OCI-LY3 (cell line): ENCODE measurements at regions not wholly inside any gene's neighbourhood (a gene's known extent, or its start where the extent isn't known, plus 50 kb on each side); places are given as distances from the start of the nearest gene placed in this dataset.
A peak's percentile ranks its signal among the peaks of the same experiment; 100 is the strongest.
"Not testable (repeated sequence)": the region's sequence is repeated elsewhere in the genome, so short reads cannot be mapped to it uniquely, and the experiment has no call there.

ENCODE experiments used
- H2AFZ ChIP-seq: fragments of 200-600, 300-600 bp; shearing (Covaris generic); 2 replicates; pipeline ENCODE4 v1.6.0; 2014; ENCODE audit warnings: antibody characterized with exemption, low read depth, low read length
- H3K27ac ChIP-seq: fragments of 200-600, 300-600 bp; sonication (generic); 2 replicates; pipeline ENCODE4 v1.5.1; 2014; ENCODE audit warnings: mild to moderate bottlenecking, low read length, moderate library complexity, mixed read lengths
- H3K27me3 ChIP-seq: fragments of 200-600, 300-600 bp; sonication (generic); 2 replicates; pipeline ENCODE4 v1.6.1; 2014; ENCODE audit warnings: low read depth, low read length, mixed read lengths
- H3K36me3 ChIP-seq: fragments of 200-600, 300-600 bp; sonication (generic); replicated peaks from 2 replicates; pipeline ENCODE3; 2014; ENCODE audit warnings: low read depth, low read length, mixed read lengths
- H3K4me1 ChIP-seq: fragments of 300-600, 200-600 bp; sonication (generic); 2 replicates; pipeline ENCODE4 v1.6.1; 2014; ENCODE audit warnings: low read length, mixed read lengths
- H3K4me2 ChIP-seq: fragments of 200-600, 300-600 bp; sonication (generic); 2 replicates; pipeline ENCODE4 v1.6.1; 2014; ENCODE audit warnings: low read length, mixed read lengths
- H3K4me3 ChIP-seq: fragments of 300-600, 200-600 bp; sonication (generic); 2 replicates; pipeline ENCODE4 v1.5.1; 2014; ENCODE audit warnings: antibody characterized with exemption, mild to moderate bottlenecking, low read length, moderate library complexity
- H3K79me2 ChIP-seq: fragments of 300-600, 200-600 bp; shearing (Covaris generic); 2 replicates; pipeline ENCODE4 v1.6.1; 2014; ENCODE audit warnings: mild to moderate bottlenecking, low read length, mixed read lengths
- H3K9ac ChIP-seq: fragments of 300-600, 200-600 bp; shearing (Covaris generic); 2 replicates; pipeline ENCODE4 v1.6.0; 2014; ENCODE audit warnings: mild to moderate bottlenecking, low read length, moderate library complexity
- H3K9me3 ChIP-seq: fragments of 200-600, 300-600 bp; shearing (Covaris generic); 2 replicates; pipeline ENCODE4 v1.6.1; 2014; ENCODE audit warnings: low read length, mixed read lengths; ENCODE audit not compliant: insufficient read depth
- H4K20me1 ChIP-seq: fragments of 200-600, 300-600 bp; sonication (generic); 2 replicates; pipeline ENCODE4 v1.6.1; 2016; ENCODE audit warnings: low read length, mixed read lengths; ENCODE audit not compliant: insufficient read depth
- EZH2phosphoT487 ChIP-seq: fragments of 200-600 bp; shearing (Covaris generic); IDR thresholded peaks from 2 replicates; pipeline ENCODE4 v1.6.1; 2018; ENCODE audit warnings: antibody characterized with exemption, mixed run types, low read depth
- TF ChIP-seq, protein P1 (sequence below): fragments of 200-600, 300-600 bp; sonication (generic); IDR thresholded peaks from 2 replicates; pipeline ENCODE4 v1.5.1; 2014; ENCODE audit warnings: antibody characterized with exemption, low read length, low read depth

DNA sequence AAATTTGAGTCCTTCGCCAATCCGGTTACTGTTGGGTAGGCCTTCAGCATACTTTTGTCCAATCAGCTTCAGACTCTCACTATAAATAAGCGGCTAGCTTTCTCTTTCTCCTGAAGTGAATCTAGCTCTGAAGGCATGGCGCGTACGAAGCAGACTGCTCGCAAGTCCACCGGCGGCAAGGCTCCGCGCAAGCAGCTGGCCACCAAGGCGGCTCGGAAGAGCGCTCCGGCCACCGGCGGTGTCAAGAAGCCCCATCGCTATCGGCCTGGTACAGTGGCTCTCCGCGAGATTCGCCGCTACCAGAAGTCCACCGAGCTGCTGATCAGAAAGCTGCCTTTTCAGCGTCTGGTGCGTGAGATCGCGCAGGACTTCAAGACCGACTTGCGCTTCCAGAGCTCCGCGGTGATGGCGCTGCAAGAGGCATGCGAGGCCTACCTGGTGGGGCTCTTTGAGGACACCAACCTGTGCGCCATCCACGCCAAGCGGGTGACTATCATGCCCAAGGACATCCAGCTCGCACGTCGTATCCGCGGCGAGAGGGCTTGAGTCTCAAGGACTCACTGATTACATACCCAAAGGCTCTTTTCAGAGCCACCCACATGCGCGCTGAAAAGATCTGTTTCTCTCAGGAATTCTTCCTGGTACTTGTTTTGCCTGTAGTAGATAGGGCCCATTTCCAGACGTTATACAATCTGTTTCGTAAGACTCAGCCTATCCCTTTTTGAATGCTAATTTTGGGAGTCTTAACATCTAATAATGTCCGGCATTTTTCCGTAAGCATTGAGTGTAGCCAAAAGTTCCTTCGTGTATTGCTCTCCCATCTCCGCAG is 102.0 kb downstream of the OR2B2 start:
- no peaks in the 10 kb centered on the region for H4K20me1 ChIP-seq
- H3K79me2 ChIP-seq = no peaks in the 10 kb centered on the region; the same call in 1 of the 2 replicates
- H3K4me3 ChIP-seq = peak overlapping the region; percentile 87
- H3K9ac ChIP-seq = peak overlapping the region; percentile 98
- H3K4me2 ChIP-seq = peak overlapping the region; percentile 96
- H3K36me3 ChIP-seq = peaks cover 4% of the 10 kb centered on the region
- no peaks in the 10 kb centered on the region for H3K27me3 ChIP-seq
- peaks cover 45% of the 10 kb centered on the region for H3K4me1 ChIP-seq
- H3K27ac ChIP-seq = peak overlapping the region; percentile 99
- TF ChIP-seq, protein P1, sequence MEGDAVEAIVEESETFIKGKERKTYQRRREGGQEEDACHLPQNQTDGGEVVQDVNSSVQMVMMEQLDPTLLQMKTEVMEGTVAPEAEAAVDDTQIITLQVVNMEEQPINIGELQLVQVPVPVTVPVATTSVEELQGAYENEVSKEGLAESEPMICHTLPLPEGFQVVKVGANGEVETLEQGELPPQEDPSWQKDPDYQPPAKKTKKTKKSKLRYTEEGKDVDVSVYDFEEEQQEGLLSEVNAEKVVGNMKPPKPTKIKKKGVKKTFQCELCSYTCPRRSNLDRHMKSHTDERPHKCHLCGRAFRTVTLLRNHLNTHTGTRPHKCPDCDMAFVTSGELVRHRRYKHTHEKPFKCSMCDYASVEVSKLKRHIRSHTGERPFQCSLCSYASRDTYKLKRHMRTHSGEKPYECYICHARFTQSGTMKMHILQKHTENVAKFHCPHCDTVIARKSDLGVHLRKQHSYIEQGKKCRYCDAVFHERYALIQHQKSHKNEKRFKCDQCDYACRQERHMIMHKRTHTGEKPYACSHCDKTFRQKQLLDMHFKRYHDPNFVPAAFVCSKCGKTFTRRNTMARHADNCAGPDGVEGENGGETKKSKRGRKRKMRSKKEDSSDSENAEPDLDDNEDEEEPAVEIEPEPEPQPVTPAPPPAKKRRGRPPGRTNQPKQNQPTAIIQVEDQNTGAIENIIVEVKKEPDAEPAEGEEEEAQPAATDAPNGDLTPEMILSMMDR = no peak; the same call in 1 of the 2 replicates
- no peak for TF ChIP-seq EZH2phosphoT487
- no peak overlapping the region for H2AFZ ChIP-seq
- H3K9me3 ChIP-seq = peaks cover 4% of the 10 kb centered on the region; the same call in 1 of the 2 replicates

DNA sequence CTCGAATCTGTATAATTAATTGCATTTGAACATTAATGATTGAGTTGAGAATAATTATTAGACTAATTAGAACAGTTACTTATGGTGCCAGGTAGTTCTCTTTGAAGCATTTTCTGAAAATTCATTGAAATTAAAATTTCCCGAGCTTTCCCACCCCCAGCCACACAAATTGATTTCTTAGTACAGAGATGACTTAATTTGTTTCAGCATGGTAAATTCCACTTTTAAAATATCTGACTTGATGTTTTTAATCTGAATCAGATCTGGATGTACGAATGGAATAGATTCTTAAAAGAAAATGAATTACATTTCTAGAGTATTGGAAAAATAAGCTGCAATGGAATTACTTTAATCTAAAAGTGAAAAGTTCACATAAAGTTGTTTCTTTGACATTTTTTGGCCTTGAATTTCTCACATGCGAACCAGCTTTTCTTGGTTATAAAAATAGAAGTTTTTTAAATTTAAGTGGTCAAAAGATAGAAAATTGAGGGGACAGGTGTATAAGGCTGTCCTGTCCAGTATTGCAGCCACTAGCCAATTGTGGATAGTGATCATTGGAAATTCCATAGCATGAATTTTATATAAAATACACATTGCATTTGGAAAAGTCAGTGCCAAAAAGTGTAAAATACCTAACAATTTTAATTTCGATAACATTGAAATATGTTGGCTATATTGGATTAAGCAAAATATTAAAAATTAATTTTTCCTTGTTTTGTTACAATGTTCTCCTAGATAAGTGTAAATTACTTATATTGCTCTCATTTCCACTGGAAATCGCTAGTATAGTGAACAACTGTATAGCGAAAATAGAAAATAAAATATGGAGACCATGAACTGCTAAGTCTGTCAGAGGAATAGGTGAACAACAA is 102.9 kb downstream of the OR2B2 start:
- Histone ChIP-seq H3K27me3 (no peaks in the 10 kb centered on the region), H3K9ac (peak overlapping the region; percentile 98), H3K4me3 (peak overlapping the region; percentile 87), H3K27ac (peak overlapping the region; percentile 99), H3K9me3 (peaks cover 4% of the 10 kb centered on the region; the same call in 1 of the 2 replicates), H3K36me3 (peaks cover 4% of the 10 kb centered on the region), H2AFZ (no peak overlapping the region), H3K4me2 (peak overlapping the region; percentile 96), H3K4me1 (peaks cover 43% of the 10 kb centered on the region), H3K79me2 (no peaks in the 10 kb centered on the region; the same call in 1 of the 2 replicates), H4K20me1 (no peaks in the 10 kb centered on the region)
- TF ChIP-seq, protein P1 = no peak
- no peak for TF ChIP-seq EZH2phosphoT487

DNA sequence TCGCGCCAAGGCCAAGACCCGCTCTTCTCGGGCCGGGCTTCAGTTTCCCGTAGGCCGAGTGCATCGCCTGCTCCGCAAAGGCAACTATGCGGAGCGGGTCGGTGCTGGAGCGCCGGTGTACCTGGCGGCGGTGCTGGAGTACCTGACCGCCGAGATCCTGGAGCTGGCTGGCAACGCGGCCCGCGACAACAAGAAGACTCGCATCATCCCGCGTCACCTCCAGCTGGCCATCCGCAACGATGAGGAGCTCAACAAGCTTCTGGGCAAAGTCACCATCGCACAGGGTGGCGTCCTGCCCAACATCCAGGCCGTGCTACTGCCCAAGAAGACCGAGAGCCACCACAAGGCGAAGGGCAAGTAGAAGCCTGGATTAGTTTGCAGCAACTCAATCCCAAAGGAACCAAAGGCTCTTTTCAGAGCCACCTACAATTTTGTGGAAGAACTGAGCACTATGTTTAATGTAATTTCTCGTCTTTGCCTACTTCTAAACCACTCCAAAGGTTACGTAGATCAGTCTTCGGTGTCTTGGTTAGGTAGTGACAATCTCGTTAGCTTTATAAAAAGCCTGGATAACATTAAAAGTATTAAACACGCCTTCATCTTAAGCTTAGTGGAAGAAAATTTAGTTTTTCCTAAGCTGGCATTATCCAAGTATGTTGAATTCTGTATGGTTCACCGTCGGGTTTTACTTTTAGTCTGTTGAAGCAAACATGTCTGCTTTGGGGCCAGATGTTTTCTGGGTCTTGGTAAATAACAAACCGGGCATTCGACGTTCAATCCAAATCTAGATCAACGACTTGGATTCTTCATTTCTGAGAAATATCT is 103.7 kb downstream of the OR2B2 start:
- peaks cover 36% of the 10 kb centered on the region for H3K4me1 ChIP-seq
- H3K36me3 ChIP-seq, H3K79me2 ChIP-seq, H3K9me3 ChIP-seq, H2AFZ ChIP-seq, H3K27me3 ChIP-seq, H4K20me1 ChIP-seq: not testable (repeated sequence)
- peak overlapping the region; percentile 96 for H3K4me2 ChIP-seq
- peak overlapping the region; percentile 98 for H3K9ac ChIP-seq
- peak overlapping the region; percentile 99 for H3K27ac ChIP-seq
- peak overlapping the region; percentile 87 for H3K4me3 ChIP-seq

DNA sequence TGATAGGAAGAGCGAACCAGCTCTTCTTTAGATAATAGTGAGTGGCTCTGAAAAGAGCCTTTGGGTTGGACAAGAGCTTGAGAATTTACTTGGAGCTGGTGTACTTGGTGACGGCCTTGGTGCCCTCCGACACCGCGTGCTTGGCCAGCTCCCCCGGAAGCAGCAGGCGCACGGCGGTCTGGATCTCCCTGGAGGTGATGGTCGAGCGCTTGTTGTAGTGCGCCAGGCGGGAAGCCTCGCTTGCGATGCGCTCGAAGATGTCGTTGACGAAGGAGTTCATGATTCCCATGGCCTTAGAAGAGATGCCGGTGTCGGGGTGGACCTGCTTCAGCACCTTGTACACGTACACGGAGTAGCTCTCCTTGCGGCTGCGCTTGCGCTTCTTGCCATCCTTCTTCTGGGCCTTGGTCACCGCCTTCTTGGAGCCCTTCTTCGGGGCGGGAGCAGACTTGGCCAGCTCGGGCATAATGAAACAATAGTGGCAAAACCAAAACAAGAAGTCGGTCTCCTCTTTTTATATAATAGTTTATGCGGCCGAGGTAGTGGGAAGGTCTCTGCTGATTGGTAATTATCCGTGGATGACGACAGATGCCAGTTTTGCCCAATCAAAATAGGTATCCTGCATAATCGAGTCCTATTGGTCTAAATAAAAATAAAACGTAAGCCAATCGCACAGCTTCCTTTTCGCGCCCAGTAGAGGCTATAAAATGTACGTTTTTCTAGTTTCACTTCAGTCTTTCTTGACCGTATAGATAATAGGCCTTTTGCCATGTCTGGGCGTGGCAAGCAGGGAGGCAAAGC is 104.6 kb downstream of the OR2B2 start:
- H3K27me3 ChIP-seq, H4K20me1 ChIP-seq, H3K36me3 ChIP-seq, H2AFZ ChIP-seq, H3K9me3 ChIP-seq, H3K79me2 ChIP-seq: not testable (repeated sequence)
- peak overlapping the region; percentile 87 for H3K4me3 ChIP-seq
- peak overlapping the region; percentile 98; the same call in 1 of the 2 replicates for H3K9ac ChIP-seq
- peak overlapping the region; percentile 99 for H3K27ac ChIP-seq
- peaks cover 31% of the 10 kb centered on the region for H3K4me1 ChIP-seq
- H3K4me2 ChIP-seq = peak overlapping the region; percentile 63
